Loucy (cell line): ENCODE measurements at regions not wholly inside any gene's neighbourhood (a gene's known extent, or its start where the extent isn't known, plus 50 kb on each side); places are given as distances from the start of the nearest gene placed in this dataset.

ENCODE experiments used
- CTCF ChIP-seq: fragments of 200-600 bp; sonication (generic); conservative IDR thresholded peaks from 2 replicates; pipeline ENCODE4 v1.5.1; 2014; ENCODE audit warnings: mild to moderate bottlenecking, antibody characterized with exemption, low read length
- EZH2phosphoT487 ChIP-seq: fragments of 200-600 bp; IDR thresholded peaks from 2 replicates; pipeline ENCODE4 v1.6.1; 2018; ENCODE audit warnings: antibody characterized with exemption, mild to moderate bottlenecking, moderate library complexity, borderline replicate concordance

GRCh38 chr4:127143460-127144195, 489.1 kb upstream of the INTU start:
- TF ChIP-seq CTCF (no peak), EZH2phosphoT487 (no peak)
